Esophagus muscularis mucosa (tissue), 4 donors: ENCODE measurements at regions not wholly inside any gene's neighbourhood (a gene's known extent, or its start where the extent isn't known, plus 50 kb on each side); places are given as distances from the start of the nearest gene placed in this dataset.

Experiments
- EP300 ChIP-seq: sonication (generic); formaldehyde crosslinking; IDR thresholded peaks from one replicate; pipeline ENCODE4 v1.6.1; 2017; ENCODE audit warnings: antibody characterized with exemption
- POLR2A ChIP-seq: fragments of 450-650 bp; IDR thresholded peaks from one replicate; pipeline ENCODE4 v1.6.1; 2017; ENCODE audit warnings: antibody characterized with exemption, moderate library complexity, mild to moderate bottlenecking, low read depth
- POLR2AphosphoS5 ChIP-seq, 2 donors: sonication (generic); formaldehyde crosslinking; IDR thresholded peaks; one replicate each; pipeline ENCODE4 v1.6.1; 2017; ENCODE audit warnings: antibody characterized with exemption in 2 of 2
- TF ChIP-seq, protein P1 (sequence below), 3 experiments: fragments of 200-600 bp in 2 of 3; fragments of 450-650 bp in 1 of 3; sonication (generic) in 2 of 3; IDR thresholded peaks; one replicate each; pipeline ENCODE4 v1.5.1; 2017 to 2019; ENCODE audit warnings: antibody characterized with exemption in 3 of 3, mild to moderate bottlenecking in 2 of 3, moderate library complexity in 1 of 3

- TF ChIP-seq, protein P1, sequence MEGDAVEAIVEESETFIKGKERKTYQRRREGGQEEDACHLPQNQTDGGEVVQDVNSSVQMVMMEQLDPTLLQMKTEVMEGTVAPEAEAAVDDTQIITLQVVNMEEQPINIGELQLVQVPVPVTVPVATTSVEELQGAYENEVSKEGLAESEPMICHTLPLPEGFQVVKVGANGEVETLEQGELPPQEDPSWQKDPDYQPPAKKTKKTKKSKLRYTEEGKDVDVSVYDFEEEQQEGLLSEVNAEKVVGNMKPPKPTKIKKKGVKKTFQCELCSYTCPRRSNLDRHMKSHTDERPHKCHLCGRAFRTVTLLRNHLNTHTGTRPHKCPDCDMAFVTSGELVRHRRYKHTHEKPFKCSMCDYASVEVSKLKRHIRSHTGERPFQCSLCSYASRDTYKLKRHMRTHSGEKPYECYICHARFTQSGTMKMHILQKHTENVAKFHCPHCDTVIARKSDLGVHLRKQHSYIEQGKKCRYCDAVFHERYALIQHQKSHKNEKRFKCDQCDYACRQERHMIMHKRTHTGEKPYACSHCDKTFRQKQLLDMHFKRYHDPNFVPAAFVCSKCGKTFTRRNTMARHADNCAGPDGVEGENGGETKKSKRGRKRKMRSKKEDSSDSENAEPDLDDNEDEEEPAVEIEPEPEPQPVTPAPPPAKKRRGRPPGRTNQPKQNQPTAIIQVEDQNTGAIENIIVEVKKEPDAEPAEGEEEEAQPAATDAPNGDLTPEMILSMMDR (IDR thresholded peaks at IDR 0.05), result no peak
- TF ChIP-seq POLR2A, result no peak
- TF ChIP-seq POLR2AphosphoS5 (IDR thresholded peaks at IDR 0.05), result no peak
- no peak for TF ChIP-seq EP300
These were observed 145.3 kb downstream of the TNFSF18 start for GRCh38 chr1:172905452-172905851.
